ENCODE measurements at regions not wholly inside any gene's neighbourhood (a gene's known extent, or its start where the extent isn't known, plus 50 kb on each side); places are given as distances from the start of the nearest gene placed in this dataset.

DNA sequence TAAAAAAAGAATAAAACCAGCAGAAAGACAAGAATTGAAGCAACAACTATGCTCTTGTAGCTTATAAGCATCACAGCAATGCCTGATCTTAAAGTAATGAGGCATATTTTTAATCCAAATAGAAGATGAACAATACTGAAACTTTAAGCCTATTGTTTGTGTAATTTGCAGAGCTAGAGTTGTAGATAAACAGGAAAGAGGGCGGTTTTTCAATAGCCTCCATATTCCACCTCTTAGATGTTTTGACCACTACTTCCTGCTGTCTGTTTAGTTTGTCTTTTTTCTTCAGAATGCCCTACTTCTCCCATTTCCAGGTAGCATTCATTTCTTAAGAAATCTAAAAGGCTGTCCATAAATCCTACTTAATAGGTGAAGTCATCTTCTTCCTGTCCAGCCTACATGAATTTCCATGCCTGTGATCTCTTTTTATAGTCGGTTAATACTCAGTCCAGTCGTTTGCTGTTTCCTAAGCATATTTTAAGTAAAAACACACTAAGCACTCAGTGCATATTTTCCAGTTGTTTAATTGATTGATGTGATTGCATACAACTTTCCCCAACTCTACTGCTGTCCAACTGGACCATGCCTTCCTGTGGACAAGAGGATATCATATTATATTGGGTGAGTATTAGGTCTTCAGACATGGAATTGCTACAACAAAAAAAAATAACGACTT is 308.1 kb downstream of the TFEC start:
- FAIRE-seq = peak; percentile 52
- POLR2A ChIA-PET = interaction anchor here (0.6 kb wide), 1 partner anchor 12 kb away, joined by 3 read pairs; no protein-coding TSS in a partner anchor
- no TSS peak for BruUV-seq (replicated peaks)

More for the DNA sequence above, 308.1 kb downstream of the TFEC start:
- no peak overlapping the region for H3K4me3 ChIP-seq (replicated peaks in 1 of 3; ENCODE audit: insufficient read depth in 1 of 3, low read depth in 1 of 3, low read length in 3 of 3)
- H3K4me2 ChIP-seq (ENCODE audit: insufficient read depth, low read length) = no peak overlapping the region
- no peaks in the 10 kb centered on the region for H3K36me3 ChIP-seq (ENCODE audit: control insufficient read depth in 2 of 2, extremely low read depth in 1 of 2, insufficient read depth in 2 of 2, low read length in 2 of 2)
- no peaks in the 10 kb centered on the region for H3K79me2 ChIP-seq (ENCODE audit: control insufficient read depth, insufficient read depth, low read length)
- H3K27me3 ChIP-seq (ENCODE audit: control insufficient read depth in 2 of 2, insufficient read depth in 2 of 2, low read length in 2 of 2) = no peaks in the 10 kb centered on the region
- CTCF ChIA-PET = interaction anchor here (1.0 to 1.1 kb wide), 2 partner anchors 12 to 857 kb away, joined by 3 read pairs; no protein-coding TSS in a partner anchor
- H2AFZ ChIP-seq (ENCODE audit: low read depth, low read length) = no peak overlapping the region
- no peaks in the 10 kb centered on the region for H4K20me1 ChIP-seq (replicated peaks; ENCODE audit: control insufficient read depth, extremely low read depth, insufficient read depth, low read length)
- DNase-seq (ENCODE audit: low read depth, low spot score) = no peak
- TF ChIP-seq GATA2 (IDR thresholded peaks at IDR 0.05; ENCODE audit: insufficient read depth, insufficient read length, low read depth, low read length) (no peak), MYC (IDR thresholded peaks at IDR 0.05; ENCODE audit: low read depth, low read length) (no peak), POLR2A (IDR thresholded peaks at IDR 0.05; ENCODE audit: low read depth, low read length) (no peak), POLR2AphosphoS5 (IDR thresholded peaks at IDR 0.05; ENCODE audit: insufficient read depth, low read depth, low read length) (no peak), CTCF (IDR thresholded peaks at IDR 0.05; ENCODE audit: extremely low read depth in 1 of 2, insufficient read depth in 1 of 2, low read depth in 1 of 2, low read length in 2 of 2) (no peak), FOS (IDR thresholded peaks at IDR 0.05; ENCODE audit: borderline replicate concordance, insufficient read depth, low read length) (no peak), EZH2 (IDR thresholded peaks at IDR 0.05; ENCODE audit: borderline replicate concordance, low read depth, low read length, severe bottlenecking) (no peak), JUN (IDR thresholded peaks at IDR 0.05; ENCODE audit: borderline replicate concordance, insufficient read depth, insufficient read length, low read depth) (no peak)
- TF ChIP-seq, protein P1, sequence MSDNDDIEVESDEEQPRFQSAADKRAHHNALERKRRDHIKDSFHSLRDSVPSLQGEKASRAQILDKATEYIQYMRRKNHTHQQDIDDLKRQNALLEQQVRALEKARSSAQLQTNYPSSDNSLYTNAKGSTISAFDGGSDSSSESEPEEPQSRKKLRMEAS (IDR thresholded peaks at IDR 0.05; ENCODE audit: insufficient read depth, insufficient read length) = no peak
- H3K9ac ChIP-seq (replicated peaks; ENCODE audit: extremely low read depth, insufficient read depth, low read length) = no peak overlapping the region
- H3K9me3 ChIP-seq (replicated peaks; ENCODE audit: control insufficient read depth, insufficient read depth, low read length) = no peaks in the 10 kb centered on the region
- intact Hi-C loops (cut with micrococcal nuclease) (no loop called here), dilution Hi-C loops (cut with MboI; ENCODE audit: extremely low pct_ligation_motif_present, low sequenced_read_pairs) (no loop called here)
- H3K4me1 ChIP-seq (ENCODE audit: control insufficient read depth, extremely low read depth, insufficient read depth, low read length) = no peaks in the 10 kb centered on the region
- H3K9me1 ChIP-seq (replicated peaks; ENCODE audit: control insufficient read depth, extremely low read depth, insufficient read depth, low read length) = no peaks in the 10 kb centered on the region
- H3K27ac ChIP-seq (ENCODE audit: insufficient read depth, low read depth, low read length) = no peak overlapping the region

Data from endothelial cell of umbilical vein (primary cell).